ENCODE measurements at regions not wholly inside any gene's neighbourhood (a gene's known extent, or its start where the extent isn't known, plus 50 kb on each side); places are given as distances from the start of the nearest gene placed in this dataset.

GRCh38 chr20:7610681-7611080 lies 329.6 kb downstream of the HAO1 start:
- Histone ChIP-seq H3K27ac (ENCODE audit: low read depth) (no peak overlapping the region), H3K4me3 (no peak overlapping the region), H3K4me2 (no peak overlapping the region), H3K36me3 (ENCODE audit: insufficient read depth) (no peaks in the 10 kb centered on the region), H3K4me1 (ENCODE audit: insufficient read depth) (no peaks in the 10 kb centered on the region), H2AFZ (no peak overlapping the region), H3F3A (replicated peaks; ENCODE audit: low read depth) (no peaks in the 10 kb centered on the region), H4K20me1 (replicated peaks; ENCODE audit: insufficient read depth) (no peaks in the 10 kb centered on the region), H3K9me2 (ENCODE audit: insufficient read depth) (no peaks in the 10 kb centered on the region), H3K79me2 (replicated peaks; ENCODE audit: insufficient read depth) (no peaks in the 10 kb centered on the region), H3K27me3 (ENCODE audit: insufficient read depth) (no peaks in the 10 kb centered on the region)
- TF ChIP-seq ZNF114 (CRISPR knock-in tag; IDR thresholded peaks at IDR 0.05): no peak
- TF ChIP-seq ZNF331 (CRISPR knock-in tag; IDR thresholded peaks at IDR 0.05; ENCODE audit: low read depth): no peak
- TF ChIP-seq EZH2 (IDR thresholded peaks at IDR 0.05; ENCODE audit: low read depth, unreplicated experiment): no peak
- TF ChIP-seq, protein P1, sequence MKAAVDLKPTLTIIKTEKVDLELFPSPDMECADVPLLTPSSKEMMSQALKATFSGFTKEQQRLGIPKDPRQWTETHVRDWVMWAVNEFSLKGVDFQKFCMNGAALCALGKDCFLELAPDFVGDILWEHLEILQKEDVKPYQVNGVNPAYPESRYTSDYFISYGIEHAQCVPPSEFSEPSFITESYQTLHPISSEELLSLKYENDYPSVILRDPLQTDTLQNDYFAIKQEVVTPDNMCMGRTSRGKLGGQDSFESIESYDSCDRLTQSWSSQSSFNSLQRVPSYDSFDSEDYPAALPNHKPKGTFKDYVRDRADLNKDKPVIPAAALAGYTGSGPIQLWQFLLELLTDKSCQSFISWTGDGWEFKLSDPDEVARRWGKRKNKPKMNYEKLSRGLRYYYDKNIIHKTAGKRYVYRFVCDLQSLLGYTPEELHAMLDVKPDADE (IDR thresholded peaks at IDR 0.05): no peak
- TF ChIP-seq CREB1 (CRISPR knock-in tag; IDR thresholded peaks at IDR 0.05; ENCODE audit: low read depth): no peak
- TF ChIP-seq NANOG (IDR thresholded peaks at IDR 0.05; ENCODE audit: borderline replicate concordance): no peak
- TF ChIP-seq EZH2phosphoT487 (IDR thresholded peaks at IDR 0.05; ENCODE audit: unreplicated experiment): no peak
- TF ChIP-seq, protein P2, sequence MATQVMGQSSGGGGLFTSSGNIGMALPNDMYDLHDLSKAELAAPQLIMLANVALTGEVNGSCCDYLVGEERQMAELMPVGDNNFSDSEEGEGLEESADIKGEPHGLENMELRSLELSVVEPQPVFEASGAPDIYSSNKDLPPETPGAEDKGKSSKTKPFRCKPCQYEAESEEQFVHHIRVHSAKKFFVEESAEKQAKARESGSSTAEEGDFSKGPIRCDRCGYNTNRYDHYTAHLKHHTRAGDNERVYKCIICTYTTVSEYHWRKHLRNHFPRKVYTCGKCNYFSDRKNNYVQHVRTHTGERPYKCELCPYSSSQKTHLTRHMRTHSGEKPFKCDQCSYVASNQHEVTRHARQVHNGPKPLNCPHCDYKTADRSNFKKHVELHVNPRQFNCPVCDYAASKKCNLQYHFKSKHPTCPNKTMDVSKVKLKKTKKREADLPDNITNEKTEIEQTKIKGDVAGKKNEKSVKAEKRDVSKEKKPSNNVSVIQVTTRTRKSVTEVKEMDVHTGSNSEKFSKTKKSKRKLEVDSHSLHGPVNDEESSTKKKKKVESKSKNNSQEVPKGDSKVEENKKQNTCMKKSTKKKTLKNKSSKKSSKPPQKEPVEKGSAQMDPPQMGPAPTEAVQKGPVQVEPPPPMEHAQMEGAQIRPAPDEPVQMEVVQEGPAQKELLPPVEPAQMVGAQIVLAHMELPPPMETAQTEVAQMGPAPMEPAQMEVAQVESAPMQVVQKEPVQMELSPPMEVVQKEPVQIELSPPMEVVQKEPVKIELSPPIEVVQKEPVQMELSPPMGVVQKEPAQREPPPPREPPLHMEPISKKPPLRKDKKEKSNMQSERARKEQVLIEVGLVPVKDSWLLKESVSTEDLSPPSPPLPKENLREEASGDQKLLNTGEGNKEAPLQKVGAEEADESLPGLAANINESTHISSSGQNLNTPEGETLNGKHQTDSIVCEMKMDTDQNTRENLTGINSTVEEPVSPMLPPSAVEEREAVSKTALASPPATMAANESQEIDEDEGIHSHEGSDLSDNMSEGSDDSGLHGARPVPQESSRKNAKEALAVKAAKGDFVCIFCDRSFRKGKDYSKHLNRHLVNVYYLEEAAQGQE (IDR thresholded peaks at IDR 0.05; ENCODE audit: unreplicated experiment): no peak
- TF ChIP-seq STAT1 (IDR thresholded peaks at IDR 0.05; ENCODE audit: unreplicated experiment): no peak
- TF ChIP-seq, protein P3, sequence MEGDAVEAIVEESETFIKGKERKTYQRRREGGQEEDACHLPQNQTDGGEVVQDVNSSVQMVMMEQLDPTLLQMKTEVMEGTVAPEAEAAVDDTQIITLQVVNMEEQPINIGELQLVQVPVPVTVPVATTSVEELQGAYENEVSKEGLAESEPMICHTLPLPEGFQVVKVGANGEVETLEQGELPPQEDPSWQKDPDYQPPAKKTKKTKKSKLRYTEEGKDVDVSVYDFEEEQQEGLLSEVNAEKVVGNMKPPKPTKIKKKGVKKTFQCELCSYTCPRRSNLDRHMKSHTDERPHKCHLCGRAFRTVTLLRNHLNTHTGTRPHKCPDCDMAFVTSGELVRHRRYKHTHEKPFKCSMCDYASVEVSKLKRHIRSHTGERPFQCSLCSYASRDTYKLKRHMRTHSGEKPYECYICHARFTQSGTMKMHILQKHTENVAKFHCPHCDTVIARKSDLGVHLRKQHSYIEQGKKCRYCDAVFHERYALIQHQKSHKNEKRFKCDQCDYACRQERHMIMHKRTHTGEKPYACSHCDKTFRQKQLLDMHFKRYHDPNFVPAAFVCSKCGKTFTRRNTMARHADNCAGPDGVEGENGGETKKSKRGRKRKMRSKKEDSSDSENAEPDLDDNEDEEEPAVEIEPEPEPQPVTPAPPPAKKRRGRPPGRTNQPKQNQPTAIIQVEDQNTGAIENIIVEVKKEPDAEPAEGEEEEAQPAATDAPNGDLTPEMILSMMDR (conservative IDR thresholded peaks at IDR 0.05; ENCODE audit: low read depth in 2 of 2): no peak
- TF ChIP-seq POLR2AphosphoS5 (IDR thresholded peaks at IDR 0.05; ENCODE audit: low read depth): no peak
- no peak for TF ChIP-seq ZNF462 (CRISPR knock-in tag; IDR thresholded peaks at IDR 0.05)
- TF ChIP-seq JUNB (IDR thresholded peaks at IDR 0.05; ENCODE audit: unreplicated experiment): no peak
- H3K36me3 Mint-ChIP-seq (ENCODE audit: low read depth): no peaks in the 10 kb centered on the region
- ATAC-seq (no peak), DNase-seq (ENCODE audit: low spot score) (no peak)
- no peak overlapping the region for H3K27ac Mint-ChIP-seq
- H3K4me3 Mint-ChIP-seq: no peak overlapping the region
- H3K4me1 Mint-ChIP-seq: no peaks in the 10 kb centered on the region
- H3K9me3 Mint-ChIP-seq: no peaks in the 10 kb centered on the region
- no peaks in the 10 kb centered on the region for H3K27me3 Mint-ChIP-seq (ENCODE audit: insufficient read depth, low read depth, poor library complexity)

Measured in GM23338 (cell line).